ENCODE measurements at regions not wholly inside any gene's neighbourhood (a gene's known extent, or its start where the extent isn't known, plus 50 kb on each side); places are given as distances from the start of the nearest gene placed in this dataset.

GRCh38 chr1:98482611-98483010, 178.9 kb upstream of the SNX7 start:
- WGBS, 2 donors = 92 to 95% methylated on average over 3 of the region's 3 CpGs

GRCh38 chr1:98480271-98480670, 181.2 kb upstream of the SNX7 start:
- H3K4me3 ChIP-seq = no peak overlapping the region
- no peaks in the 10 kb centered on the region for H3K9me3 ChIP-seq (ENCODE audit: control insufficient read depth in 4 of 4, insufficient read depth in 3 of 4, low read length in 3 of 4)
- H3K27me3 ChIP-seq (ENCODE audit: control insufficient read depth in 3 of 3, insufficient read depth in 3 of 3, low read length in 2 of 3) = no peaks in the 10 kb centered on the region
- no peaks in the 10 kb centered on the region for H3K4me1 ChIP-seq (ENCODE audit: control insufficient read depth in 5 of 5, insufficient read depth in 5 of 5, low read length in 5 of 5)
- no peak overlapping the region for H3K27ac ChIP-seq (ENCODE audit: low read depth in 1 of 2, low read length in 1 of 2)
- 63 to 72% methylated on average over 2 of the region's 2 CpGs for WGBS, 2 donors
- H3K36me3 ChIP-seq (ENCODE audit: control insufficient read depth in 4 of 4, insufficient read depth in 4 of 4, low read length in 4 of 4) = no peaks in the 10 kb centered on the region
- no peak overlapping the region for H3K9ac ChIP-seq (ENCODE audit: insufficient read depth in 1 of 2, low read length in 2 of 2)
- ATAC-seq (ENCODE audit: insufficient read depth, low FRiP score) (no peak), DNase-seq (no peak)
- no peak for TF ChIP-seq CTCF (IDR thresholded peaks at IDR 0.05; ENCODE audit: control extremely low read depth, extremely low read depth)

More at GRCh38 chr1:98482611-98483010, 178.9 kb upstream of the SNX7 start:
- Histone ChIP-seq H3K36me3 (ENCODE audit: control insufficient read depth in 4 of 4, insufficient read depth in 4 of 4, low read length in 4 of 4) (no peaks in the 10 kb centered on the region), H3K27me3 (ENCODE audit: control insufficient read depth in 3 of 3, insufficient read depth in 3 of 3, low read length in 2 of 3) (no peaks in the 10 kb centered on the region), H3K9me3 (ENCODE audit: control insufficient read depth in 4 of 4, insufficient read depth in 3 of 4, low read length in 3 of 4) (no peaks in the 10 kb centered on the region), H3K4me1 (ENCODE audit: control insufficient read depth in 5 of 5, insufficient read depth in 5 of 5, low read length in 5 of 5) (no peaks in the 10 kb centered on the region), H3K9ac (ENCODE audit: insufficient read depth in 1 of 2, low read length in 2 of 2) (no peak overlapping the region), H3K27ac (ENCODE audit: low read depth in 1 of 2, low read length in 1 of 2) (no peak overlapping the region), H3K4me3 (no peak overlapping the region)
- TF ChIP-seq CTCF (IDR thresholded peaks at IDR 0.05; ENCODE audit: control extremely low read depth, extremely low read depth) = no peak
- ATAC-seq (ENCODE audit: insufficient read depth, low FRiP score) = no peak
- no peak for DNase-seq

- no peak overlapping the region for H3K9ac ChIP-seq (ENCODE audit: insufficient read depth in 1 of 2, low read length in 2 of 2)
- WGBS, 2 donors = 76 to 82% methylated on average over 3 of the region's 3 CpGs
- no peak for DNase-seq
- H3K4me1 ChIP-seq (ENCODE audit: control insufficient read depth in 5 of 5, insufficient read depth in 5 of 5, low read length in 5 of 5) = no peaks in the 10 kb centered on the region
- H3K9me3 ChIP-seq (ENCODE audit: control insufficient read depth in 4 of 4, insufficient read depth in 3 of 4, low read length in 3 of 4) = no peaks in the 10 kb centered on the region
- no peak for ATAC-seq (ENCODE audit: insufficient read depth, low FRiP score)
- TF ChIP-seq CTCF (IDR thresholded peaks at IDR 0.05; ENCODE audit: control extremely low read depth, extremely low read depth) = no peak
- no peak overlapping the region for H3K4me3 ChIP-seq
- no peak overlapping the region for H3K27ac ChIP-seq (ENCODE audit: low read depth in 1 of 2, low read length in 1 of 2)
- no peaks in the 10 kb centered on the region for H3K27me3 ChIP-seq (ENCODE audit: control insufficient read depth in 3 of 3, insufficient read depth in 3 of 3, low read length in 2 of 3)
- no peaks in the 10 kb centered on the region for H3K36me3 ChIP-seq (ENCODE audit: control insufficient read depth in 4 of 4, insufficient read depth in 4 of 4, low read length in 4 of 4)
Observed at GRCh38 chr1:98478121-98478520, 183.4 kb upstream of the SNX7 start.

- Histone ChIP-seq H3K36me3 (ENCODE audit: control insufficient read depth in 4 of 4, insufficient read depth in 4 of 4, low read length in 4 of 4) (no peaks in the 10 kb centered on the region), H3K9me3 (ENCODE audit: control insufficient read depth in 4 of 4, insufficient read depth in 3 of 4, low read length in 3 of 4) (no peaks in the 10 kb centered on the region), H3K27me3 (ENCODE audit: control insufficient read depth in 3 of 3, insufficient read depth in 3 of 3, low read length in 2 of 3) (peaks cover 0 to 2% (median 0%) of the 10 kb centered on the region in 3 donors), H3K4me1 (ENCODE audit: control insufficient read depth in 5 of 5, insufficient read depth in 5 of 5, low read length in 5 of 5) (no peaks in the 10 kb centered on the region), H3K4me3 (no peak overlapping the region), H3K9ac (ENCODE audit: insufficient read depth in 1 of 2, low read length in 2 of 2) (no peak overlapping the region), H3K27ac (ENCODE audit: low read depth in 1 of 2, low read length in 1 of 2) (no peak overlapping the region)
- no peak for TF ChIP-seq CTCF (IDR thresholded peaks at IDR 0.05; ENCODE audit: control extremely low read depth, extremely low read depth)
- ATAC-seq (ENCODE audit: insufficient read depth, low FRiP score) = no peak
- WGBS, 2 donors = 78 to 81% methylated on average over 2 of the region's 2 CpGs
- no peak for DNase-seq
Observed at GRCh38 chr1:98472878-98473277, 188.6 kb upstream of the SNX7 start.
